SU-DHL-6 (cell line): ENCODE measurements at regions not wholly inside any gene's neighbourhood (a gene's known extent, or its start where the extent isn't known, plus 50 kb on each side); places are given as distances from the start of the nearest gene placed in this dataset.

Source experiments
- H2AFZ ChIP-seq: fragments of 200-600 bp; sonication (generic); 2 replicates; pipeline ENCODE4 v1.6.1; 2014; ENCODE audit warnings: low read depth, mild to moderate bottlenecking, moderate library complexity, mixed read lengths, antibody characterized with exemption, low read length; ENCODE audit not compliant: severe bottlenecking
- H3F3A ChIP-seq: fragments of 200-600 bp; shearing (Covaris generic); 2 replicates; pipeline ENCODE4 v1.6.0; 2016; ENCODE audit warnings: antibody characterized with exemption, mild to moderate bottlenecking; ENCODE audit not compliant: insufficient read depth
- H3K27ac ChIP-seq: fragments of 200-600 bp; sonication (generic); 2 replicates; pipeline ENCODE4 v1.5.1; 2016; ENCODE audit warnings: low read depth, mild to moderate bottlenecking, low read length, moderate library complexity, mixed read lengths
- H3K27me3 ChIP-seq: fragments of 200-600 bp; sonication (generic), shearing (Covaris generic); 2 replicates; pipeline ENCODE4 v1.6.0; 2014; ENCODE audit warnings: mild to moderate bottlenecking, low read length
- H3K36me3 ChIP-seq: fragments of 200-600 bp; sonication (generic); 2 replicates; pipeline ENCODE4 v1.6.1; 2014; ENCODE audit warnings: mild to moderate bottlenecking, low read length, mixed read lengths
- H3K4me2 ChIP-seq: fragments of 300-600, 200-600 bp; shearing (Covaris generic), sonication (generic); 2 replicates; pipeline ENCODE4 v1.6.0; 2014; ENCODE audit warnings: low read length, low read depth, mild to moderate bottlenecking; ENCODE audit not compliant: poor library complexity, severe bottlenecking
- H3K4me3 ChIP-seq: fragments of 200-600 bp; sonication (generic); 2 replicates; pipeline ENCODE4 v1.5.1; 2014; ENCODE audit warnings: antibody characterized with exemption, low read length, mild to moderate bottlenecking, mixed read lengths; ENCODE audit not compliant: insufficient read depth, poor library complexity, severe bottlenecking
- H3K79me2 ChIP-seq: fragments of 200-600 bp; sonication (generic); 2 replicates; pipeline ENCODE4 v1.6.1; 2014; ENCODE audit warnings: mild to moderate bottlenecking, low read length, moderate library complexity; ENCODE audit not compliant: insufficient read depth
- H3K9ac ChIP-seq: fragments of 200-600 bp; sonication (generic); 2 replicates; pipeline ENCODE4 v1.7.0; 2014; ENCODE audit warnings: mild to moderate bottlenecking, low read length
- H3K9me2 ChIP-seq: fragments of 200-600 bp; sonication (generic); replicated peaks from 2 replicates; pipeline ENCODE4 v1.6.1; 2014; ENCODE audit warnings: low read length; ENCODE audit not compliant: insufficient read depth
- H3K9me3 ChIP-seq: fragments of 200-600 bp; sonication (generic); 2 replicates; pipeline ENCODE4 v1.6.1; 2014; ENCODE audit warnings: low read length, mixed read lengths; ENCODE audit not compliant: insufficient read depth
- H4K20me1 ChIP-seq: fragments of 200-600 bp; sonication (generic); 2 replicates; pipeline ENCODE4 v1.6.1; 2014; ENCODE audit warnings: low read depth, mild to moderate bottlenecking, antibody characterized with exemption, low read length, moderate library complexity, mixed read lengths
- EZH2phosphoT487 ChIP-seq: fragments of 200-600 bp; sonication (generic), shearing (Covaris generic); conservative IDR thresholded peaks from 2 replicates; pipeline ENCODE4 v1.6.1; 2018; ENCODE audit warnings: mild to moderate bottlenecking, antibody characterized with exemption, low read length, moderate library complexity, mixed read lengths
- TF ChIP-seq, protein P1 (sequence below): fragments of 200-600 bp; sonication (generic); IDR thresholded peaks from one replicate; pipeline ENCODE4 v1.5.1; 2017; ENCODE audit warnings: antibody characterized with exemption, mild to moderate bottlenecking, low read length, moderate library complexity; ENCODE audit not compliant: insufficient read depth, poor library complexity, severe bottlenecking

DNA sequence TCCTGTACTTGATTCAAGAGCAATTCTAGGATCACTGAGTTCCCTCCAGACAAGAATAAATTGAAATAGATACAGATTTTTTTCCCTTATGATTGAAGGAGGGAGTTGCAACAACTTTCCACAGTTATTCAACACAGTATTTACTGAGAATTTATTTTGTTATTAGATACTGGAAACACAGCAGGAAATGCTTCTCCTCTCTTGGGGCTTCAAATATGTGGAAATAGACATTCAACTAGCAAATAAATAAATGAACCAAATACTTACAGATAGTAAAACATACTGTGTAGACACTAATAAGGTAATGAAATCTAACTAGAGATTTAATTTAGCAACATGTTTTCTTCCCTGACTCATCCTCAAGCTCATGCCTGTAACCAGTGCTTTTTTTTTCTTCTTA, 169.2 kb downstream of the LNPK start:
- H2AFZ ChIP-seq: no peak overlapping the region
- H3F3A ChIP-seq: no peaks in the 10 kb centered on the region
- no peak overlapping the region for H3K27ac ChIP-seq
- no peak overlapping the region for H3K4me3 ChIP-seq
- no peaks in the 10 kb centered on the region for H3K27me3 ChIP-seq
- H3K79me2 ChIP-seq: no peaks in the 10 kb centered on the region
- TF ChIP-seq, protein P1, sequence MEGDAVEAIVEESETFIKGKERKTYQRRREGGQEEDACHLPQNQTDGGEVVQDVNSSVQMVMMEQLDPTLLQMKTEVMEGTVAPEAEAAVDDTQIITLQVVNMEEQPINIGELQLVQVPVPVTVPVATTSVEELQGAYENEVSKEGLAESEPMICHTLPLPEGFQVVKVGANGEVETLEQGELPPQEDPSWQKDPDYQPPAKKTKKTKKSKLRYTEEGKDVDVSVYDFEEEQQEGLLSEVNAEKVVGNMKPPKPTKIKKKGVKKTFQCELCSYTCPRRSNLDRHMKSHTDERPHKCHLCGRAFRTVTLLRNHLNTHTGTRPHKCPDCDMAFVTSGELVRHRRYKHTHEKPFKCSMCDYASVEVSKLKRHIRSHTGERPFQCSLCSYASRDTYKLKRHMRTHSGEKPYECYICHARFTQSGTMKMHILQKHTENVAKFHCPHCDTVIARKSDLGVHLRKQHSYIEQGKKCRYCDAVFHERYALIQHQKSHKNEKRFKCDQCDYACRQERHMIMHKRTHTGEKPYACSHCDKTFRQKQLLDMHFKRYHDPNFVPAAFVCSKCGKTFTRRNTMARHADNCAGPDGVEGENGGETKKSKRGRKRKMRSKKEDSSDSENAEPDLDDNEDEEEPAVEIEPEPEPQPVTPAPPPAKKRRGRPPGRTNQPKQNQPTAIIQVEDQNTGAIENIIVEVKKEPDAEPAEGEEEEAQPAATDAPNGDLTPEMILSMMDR: no peak
- TF ChIP-seq EZH2phosphoT487: no peak
- no peaks in the 10 kb centered on the region for H3K36me3 ChIP-seq
- no peaks in the 10 kb centered on the region for H3K9me3 ChIP-seq
- H3K9ac ChIP-seq: no peak overlapping the region
- H3K9me2 ChIP-seq: no peaks in the 10 kb centered on the region
- H3K4me2 ChIP-seq: no peak overlapping the region
- no peaks in the 10 kb centered on the region for H4K20me1 ChIP-seq

DNA sequence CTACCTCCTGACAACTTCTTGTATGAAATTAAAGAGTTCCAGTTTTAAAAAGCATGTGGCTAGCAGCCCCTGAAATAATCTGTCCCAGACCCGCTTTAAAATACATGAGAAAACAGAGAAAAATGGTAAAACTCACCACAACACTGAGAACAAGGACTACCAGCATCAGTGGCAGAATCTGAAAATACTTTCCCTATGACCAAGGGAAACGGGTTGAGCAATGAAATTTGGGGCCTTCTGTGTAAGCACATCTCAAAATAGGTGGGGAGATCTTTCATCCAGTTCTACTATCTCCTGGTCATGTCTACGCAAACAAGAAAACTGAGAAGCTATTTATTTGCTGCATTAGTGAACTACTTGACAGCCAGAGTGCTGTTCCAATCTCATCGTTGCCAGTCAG, 172.3 kb downstream of the LNPK start:
- Histone ChIP-seq H3K9me3 (no peaks in the 10 kb centered on the region), H3K9me2 (no peaks in the 10 kb centered on the region), H2AFZ (no peak overlapping the region), H3K9ac (no peak overlapping the region), H4K20me1 (no peaks in the 10 kb centered on the region), H3K4me3 (no peak overlapping the region), H3K4me2 (no peak overlapping the region), H3K27ac (no peak overlapping the region), H3K36me3 (no peaks in the 10 kb centered on the region), H3F3A (no peaks in the 10 kb centered on the region), H3K79me2 (no peaks in the 10 kb centered on the region), H3K27me3 (no peaks in the 10 kb centered on the region)
- no peak for TF ChIP-seq EZH2phosphoT487
- TF ChIP-seq, protein P1: no peak

DNA sequence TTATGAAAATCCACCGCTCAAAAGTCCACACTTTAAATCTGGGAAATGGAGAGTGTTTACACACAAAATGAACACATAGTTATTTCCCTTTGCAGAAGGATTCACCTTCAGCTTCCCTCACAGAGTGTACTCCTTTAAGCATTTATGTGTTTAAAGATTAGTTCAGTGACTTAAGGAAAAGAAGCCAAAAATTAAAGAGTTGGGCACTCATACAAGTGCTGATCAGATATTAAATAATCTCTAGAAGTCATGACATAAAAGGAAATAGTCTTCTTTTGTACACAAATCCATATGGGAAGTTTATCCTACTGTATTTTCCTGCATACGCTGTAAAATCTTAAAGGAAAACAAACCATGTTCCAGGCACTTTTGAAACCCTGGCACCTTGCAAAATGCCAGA, 174.2 kb downstream of the LNPK start:
- H3K27me3 ChIP-seq: no peaks in the 10 kb centered on the region
- H3K36me3 ChIP-seq: no peaks in the 10 kb centered on the region
- no peak overlapping the region for H2AFZ ChIP-seq
- no peak overlapping the region for H3K4me3 ChIP-seq
- H3K9ac ChIP-seq: no peak overlapping the region
- H3F3A ChIP-seq: no peaks in the 10 kb centered on the region
- H3K9me3 ChIP-seq: no peaks in the 10 kb centered on the region
- H4K20me1 ChIP-seq: no peaks in the 10 kb centered on the region
- TF ChIP-seq, protein P1: no peak
- no peak overlapping the region for H3K27ac ChIP-seq
- no peaks in the 10 kb centered on the region for H3K79me2 ChIP-seq
- no peak overlapping the region for H3K4me2 ChIP-seq
- no peaks in the 10 kb centered on the region for H3K9me2 ChIP-seq

DNA sequence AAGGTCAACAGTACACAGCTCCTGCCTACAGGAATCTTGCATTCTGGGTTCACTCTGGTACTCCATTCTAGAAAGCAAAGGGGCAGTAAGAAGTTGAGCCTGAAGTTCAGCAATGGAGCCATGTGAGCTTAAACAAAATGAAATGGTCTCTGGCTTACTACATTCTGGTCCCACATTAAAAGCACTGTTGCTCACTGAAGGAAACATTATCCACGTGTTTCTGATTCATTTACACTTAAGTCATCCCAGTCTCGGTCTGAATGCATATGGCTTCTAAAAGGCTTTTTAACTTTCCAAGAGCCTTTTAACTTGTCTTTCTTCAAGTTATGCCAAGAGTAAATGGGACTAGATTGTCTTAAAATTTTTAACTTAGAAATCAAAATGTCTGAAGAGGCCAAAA, 177.8 kb downstream of the LNPK start:
- no peaks in the 10 kb centered on the region for H3F3A ChIP-seq

More for the DNA sequence above, 177.8 kb downstream of the LNPK start:
- Histone ChIP-seq H3K4me3 (no peak overlapping the region), H3K27me3 (no peaks in the 10 kb centered on the region), H3K79me2 (no peaks in the 10 kb centered on the region), H3K36me3 (no peaks in the 10 kb centered on the region), H3K9ac (no peak overlapping the region), H3K27ac (no peak overlapping the region), H3K9me3 (no peaks in the 10 kb centered on the region), H2AFZ (no peak overlapping the region), H4K20me1 (no peaks in the 10 kb centered on the region), H3K9me2 (no peaks in the 10 kb centered on the region), H3K4me2 (no peak overlapping the region)
- no peak for TF ChIP-seq EZH2phosphoT487
- TF ChIP-seq, protein P1: no peak
